ENCODE measurements at regions not wholly inside any gene's neighbourhood (a gene's known extent, or its start where the extent isn't known, plus 50 kb on each side); places are given as distances from the start of the nearest gene placed in this dataset.
A peak's percentile ranks its signal among the peaks of the same experiment; 100 is the strongest.

DNA sequence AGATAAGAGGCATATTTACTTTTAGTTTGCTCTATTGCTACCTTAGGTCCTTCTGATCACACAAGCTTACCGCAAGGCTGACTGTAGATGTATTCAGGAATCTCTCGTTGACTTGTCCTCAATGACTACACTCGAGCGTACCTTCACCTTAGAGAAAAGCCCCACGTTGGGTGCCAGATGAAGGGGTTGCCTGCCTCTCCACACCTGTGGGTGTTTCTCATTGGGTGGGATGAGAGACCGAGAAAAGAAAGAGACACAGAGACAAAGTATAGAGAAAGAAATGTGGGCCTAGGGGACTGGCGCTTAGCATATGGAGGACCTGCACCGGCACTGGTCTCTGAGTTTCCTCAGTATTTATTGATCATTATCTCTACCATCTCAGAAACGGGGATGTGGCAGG is 51.8 kb downstream of the ASCL4 start:
- Histone ChIP-seq H3K4ac (ENCODE audit: low read depth, low read length) (no peak overlapping the region), H3K4me2 (ENCODE audit: low read length) (no peak overlapping the region), H2BK120ac (ENCODE audit: low read depth, low read length) (no peak overlapping the region), H3K27ac (ENCODE audit: low read depth, low read length) (no peak overlapping the region), H2BK5ac (ENCODE audit: low read length) (no peak overlapping the region), H2AK5ac (ENCODE audit: low read length) (no peak overlapping the region), H3K9ac (ENCODE audit: low read length) (no peak overlapping the region), H3K36me3 (ENCODE audit: control insufficient read depth, insufficient read depth, low read length) (no peaks in the 10 kb centered on the region), H3K56ac (ENCODE audit: low read length) (no peak overlapping the region), H3K27me3 (ENCODE audit: insufficient read depth, low read length, poor library complexity) (no peaks in the 10 kb centered on the region), H4K8ac (ENCODE audit: low read depth, low read length) (no peak overlapping the region), H3K4me3 (ENCODE audit: low read length) (no peak overlapping the region), H3K23ac (ENCODE audit: low read length) (no peak overlapping the region), H3K79me2 (ENCODE audit: control insufficient read depth, insufficient read depth, low read length) (no peaks in the 10 kb centered on the region), H3K79me1 (ENCODE audit: low read length) (no peaks in the 10 kb centered on the region), H2BK15ac (replicated peaks; ENCODE audit: low read depth) (no peak overlapping the region), H3K18ac (ENCODE audit: low read length) (no peak overlapping the region), H3K4me1 (ENCODE audit: control insufficient read depth, low read depth, low read length) (no peaks in the 10 kb centered on the region), H4K5ac (ENCODE audit: low read length) (no peak overlapping the region)
- WGBS (ENCODE audit: extremely low coverage, insufficient coverage, low lambda C conversion rate): no CpG with 5 or more reads among the region's 9 CpGs
- peak; percentile 13 for DNase-seq

DNA sequence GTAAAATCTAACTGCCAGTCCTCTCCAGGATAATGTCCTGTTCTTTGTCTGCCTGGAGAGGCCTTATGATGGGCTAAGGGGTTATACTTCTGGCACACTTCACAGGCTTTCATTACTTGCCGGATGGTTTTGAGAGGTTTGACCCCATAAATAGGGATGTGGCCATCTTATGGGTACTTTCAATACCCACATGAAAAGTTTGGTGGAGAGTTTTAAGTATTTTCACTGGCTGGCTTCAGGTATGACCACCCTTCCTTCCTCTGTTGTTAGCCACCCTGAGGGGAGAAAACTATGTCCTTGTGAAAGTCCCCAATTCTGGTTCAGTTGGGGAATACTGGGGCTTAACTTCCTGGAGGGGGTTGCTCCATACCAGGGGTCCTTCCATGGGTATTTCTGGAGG is 54.8 kb downstream of the ASCL4 start:
- Histone ChIP-seq H3K36me3 (ENCODE audit: control insufficient read depth, insufficient read depth, low read length) (no peaks in the 10 kb centered on the region), H3K4me3 (ENCODE audit: low read length) (no peak overlapping the region), H2AK5ac (ENCODE audit: low read length) (no peak overlapping the region), H3K27me3 (ENCODE audit: insufficient read depth, low read length, poor library complexity) (no peaks in the 10 kb centered on the region), H2BK120ac (ENCODE audit: low read depth, low read length) (no peak overlapping the region), H3K4me2 (ENCODE audit: low read length) (no peak overlapping the region), H3K4me1 (ENCODE audit: control insufficient read depth, low read depth, low read length) (no peaks in the 10 kb centered on the region), H3K56ac (ENCODE audit: low read length) (no peak overlapping the region), H2BK15ac (replicated peaks; ENCODE audit: low read depth) (no peak overlapping the region), H3K9ac (ENCODE audit: low read length) (no peak overlapping the region), H3K18ac (ENCODE audit: low read length) (no peak overlapping the region), H3K4ac (ENCODE audit: low read depth, low read length) (no peak overlapping the region), H3K79me2 (ENCODE audit: control insufficient read depth, insufficient read depth, low read length) (no peaks in the 10 kb centered on the region), H3K79me1 (ENCODE audit: low read length) (no peaks in the 10 kb centered on the region), H2BK5ac (ENCODE audit: low read length) (no peak overlapping the region), H3K23ac (ENCODE audit: low read length) (no peak overlapping the region), H4K8ac (ENCODE audit: low read depth, low read length) (no peak overlapping the region), H4K5ac (ENCODE audit: low read length) (no peak overlapping the region), H3K27ac (ENCODE audit: low read depth, low read length) (no peak overlapping the region)
- DNase-seq: no peak
- WGBS (ENCODE audit: extremely low coverage, insufficient coverage, low lambda C conversion rate): no CpG with 5 or more reads among the region's 1 CpG

DNA sequence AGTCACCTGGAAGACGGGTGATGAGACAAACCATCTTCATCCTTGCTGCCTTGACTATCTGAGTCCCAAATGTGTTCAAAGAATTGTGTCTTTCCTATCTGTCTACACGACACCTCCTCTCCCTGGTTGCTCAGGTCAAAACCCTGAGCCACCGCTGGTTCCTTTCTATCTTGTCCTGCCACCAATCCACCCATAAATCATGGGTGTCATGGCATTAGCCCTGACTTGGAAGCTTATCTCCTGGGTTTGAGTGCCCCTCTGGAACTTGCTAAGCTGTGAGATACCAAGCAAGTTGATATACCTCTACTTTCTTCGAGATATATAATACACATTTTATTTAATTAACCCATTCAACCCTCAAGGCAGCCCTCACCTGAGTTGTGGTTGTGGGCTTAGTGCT is 57.9 kb downstream of the ASCL4 start:
- H3K79me1 ChIP-seq (ENCODE audit: low read length): no peaks in the 10 kb centered on the region
- no peak overlapping the region for H3K4me2 ChIP-seq (ENCODE audit: low read length)
- H3K56ac ChIP-seq (ENCODE audit: low read length): no peak overlapping the region
- no peak overlapping the region for H3K4me3 ChIP-seq (ENCODE audit: low read length)
- WGBS (ENCODE audit: extremely low coverage, insufficient coverage, low lambda C conversion rate): no CpG with 5 or more reads among the region's 4 CpGs
- no peaks in the 10 kb centered on the region for H3K27me3 ChIP-seq (ENCODE audit: insufficient read depth, low read length, poor library complexity)
- no peaks in the 10 kb centered on the region for H3K79me2 ChIP-seq (ENCODE audit: control insufficient read depth, insufficient read depth, low read length)
- H2AK5ac ChIP-seq (ENCODE audit: low read length): no peak overlapping the region
- H4K5ac ChIP-seq (ENCODE audit: low read length): no peak overlapping the region
- H2BK5ac ChIP-seq (ENCODE audit: low read length): no peak overlapping the region
- H3K4ac ChIP-seq (ENCODE audit: low read depth, low read length): no peak overlapping the region
- H3K9ac ChIP-seq (ENCODE audit: low read length): no peak overlapping the region
- no peaks in the 10 kb centered on the region for H3K36me3 ChIP-seq (ENCODE audit: control insufficient read depth, insufficient read depth, low read length)
- H3K18ac ChIP-seq (ENCODE audit: low read length): no peak overlapping the region
- H4K8ac ChIP-seq (ENCODE audit: low read depth, low read length): no peak overlapping the region
- H2BK15ac ChIP-seq (replicated peaks; ENCODE audit: low read depth): no peak overlapping the region
- no peak overlapping the region for H3K23ac ChIP-seq (ENCODE audit: low read length)
- H3K4me1 ChIP-seq (ENCODE audit: control insufficient read depth, low read depth, low read length): no peaks in the 10 kb centered on the region
- H3K27ac ChIP-seq (ENCODE audit: low read depth, low read length): no peak overlapping the region
- no peak overlapping the region for H2BK120ac ChIP-seq (ENCODE audit: low read depth, low read length)
- no peak for DNase-seq

DNA sequence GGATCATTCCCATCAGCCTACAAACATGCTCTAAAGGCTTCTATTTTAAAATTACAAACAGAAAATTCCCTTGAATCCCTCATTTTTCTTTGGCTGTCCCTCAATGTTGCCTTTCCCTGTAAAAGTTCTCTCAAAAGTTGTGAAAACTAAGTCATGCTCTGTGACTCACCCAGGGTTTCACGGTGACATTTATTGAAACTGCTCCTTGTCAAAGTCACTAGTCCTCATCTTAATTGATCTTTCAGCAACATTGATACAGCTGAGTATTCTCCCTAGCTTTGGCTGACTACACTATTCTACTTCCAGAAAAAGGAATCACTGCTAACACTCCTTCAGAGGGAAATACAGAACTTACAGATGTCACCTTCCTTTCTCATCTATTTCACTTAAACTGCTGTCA is 65.7 kb downstream of the ASCL4 start:
- Histone ChIP-seq H2AK5ac (ENCODE audit: low read length) (no peak overlapping the region), H3K4ac (ENCODE audit: low read depth, low read length) (no peak overlapping the region), H2BK15ac (replicated peaks; ENCODE audit: low read depth) (no peak overlapping the region), H3K23ac (ENCODE audit: low read length) (no peak overlapping the region), H3K36me3 (ENCODE audit: control insufficient read depth, insufficient read depth, low read length) (no peaks in the 10 kb centered on the region), H3K79me1 (ENCODE audit: low read length) (no peaks in the 10 kb centered on the region), H3K27ac (ENCODE audit: low read depth, low read length) (no peak overlapping the region), H2BK120ac (ENCODE audit: low read depth, low read length) (no peak overlapping the region), H4K5ac (ENCODE audit: low read length) (no peak overlapping the region), H3K4me3 (ENCODE audit: low read length) (no peak overlapping the region), H3K56ac (ENCODE audit: low read length) (no peak overlapping the region), H3K9ac (ENCODE audit: low read length) (no peak overlapping the region), H2BK5ac (ENCODE audit: low read length) (no peak overlapping the region), H3K79me2 (ENCODE audit: control insufficient read depth, insufficient read depth, low read length) (no peaks in the 10 kb centered on the region), H3K4me1 (ENCODE audit: control insufficient read depth, low read depth, low read length) (no peaks in the 10 kb centered on the region), H3K4me2 (ENCODE audit: low read length) (no peak overlapping the region), H3K18ac (ENCODE audit: low read length) (no peak overlapping the region), H3K27me3 (ENCODE audit: insufficient read depth, low read length, poor library complexity) (peaks cover 10% of the 10 kb centered on the region), H4K8ac (ENCODE audit: low read depth, low read length) (no peak overlapping the region)
- no peak for DNase-seq
- WGBS (ENCODE audit: extremely low coverage, insufficient coverage, low lambda C conversion rate): no CpG with 5 or more reads among the region's 1 CpG

DNA sequence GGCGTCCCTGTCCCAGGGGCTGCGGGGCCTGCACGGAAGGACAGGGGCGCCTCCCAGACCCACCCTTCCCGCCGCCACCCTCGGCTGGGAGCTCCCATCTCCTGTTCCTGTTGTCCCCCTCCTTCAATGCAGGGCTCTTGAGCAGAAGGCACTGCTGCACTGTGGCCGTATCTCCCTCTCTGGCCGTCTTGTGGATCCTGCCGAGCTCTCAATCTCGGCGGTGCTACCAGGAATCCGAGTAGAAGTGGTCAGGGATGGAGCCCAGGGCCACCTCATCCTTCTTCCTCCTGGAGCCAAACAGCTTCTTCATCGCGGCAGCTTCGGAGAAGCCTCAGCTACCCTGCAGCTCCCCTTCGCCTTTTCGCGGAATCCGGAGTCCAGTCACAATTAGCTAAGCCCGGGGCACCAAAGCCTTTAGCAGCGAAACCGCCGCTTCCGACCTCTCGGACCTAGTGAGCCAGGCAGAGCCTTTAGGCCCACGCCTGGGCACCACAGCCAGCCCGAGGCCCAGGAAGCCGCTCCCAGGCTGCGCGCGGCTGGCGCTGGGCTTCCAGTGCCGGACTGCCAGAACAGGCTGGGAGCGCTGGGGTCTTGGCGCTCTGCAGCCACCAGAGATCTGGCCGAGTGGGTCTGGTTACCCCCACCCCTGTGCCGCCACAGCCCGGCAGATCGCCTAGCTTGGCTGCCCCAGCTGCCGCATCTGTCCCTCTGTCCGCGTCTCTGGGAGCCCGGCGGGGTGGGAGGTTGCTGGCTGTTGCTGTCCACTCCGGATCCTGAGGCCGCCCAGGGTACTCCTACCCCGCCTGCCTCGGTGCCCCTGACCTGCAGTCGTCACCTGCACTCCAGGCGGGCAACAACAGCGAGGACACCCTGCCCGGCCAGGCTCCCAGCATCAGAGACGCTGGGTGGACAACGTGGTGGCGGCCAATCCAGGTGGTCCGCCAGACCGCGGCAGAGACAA is 69.1 kb downstream of the ASCL4 start:
- Histone ChIP-seq H2BK15ac (replicated peaks; ENCODE audit: low read depth) (no peak overlapping the region), H2BK5ac (ENCODE audit: low read length) (no peak overlapping the region), H3K36me3 (ENCODE audit: control insufficient read depth, insufficient read depth, low read length) (no peaks in the 10 kb centered on the region), H3K79me1 (ENCODE audit: low read length) (no peaks in the 10 kb centered on the region), H3K27ac (ENCODE audit: low read depth, low read length) (no peak overlapping the region), H2BK120ac (ENCODE audit: low read depth, low read length) (no peak overlapping the region), H2AK5ac (ENCODE audit: low read length) (no peak overlapping the region), H3K23ac (ENCODE audit: low read length) (peak overlapping the region; percentile 17), H3K9ac (ENCODE audit: low read length) (peak overlapping the region; percentile 33), H4K5ac (ENCODE audit: low read length) (no peak overlapping the region), H3K18ac (ENCODE audit: low read length) (no peak overlapping the region), H3K56ac (ENCODE audit: low read length) (peak overlapping the region; percentile 52), H4K8ac (ENCODE audit: low read depth, low read length) (no peak overlapping the region), H3K4me3 (ENCODE audit: low read length) (no peak overlapping the region), H3K4ac (ENCODE audit: low read depth, low read length) (no peak overlapping the region), H3K4me2 (ENCODE audit: low read length) (peak overlapping the region; percentile 66), H3K79me2 (ENCODE audit: control insufficient read depth, insufficient read depth, low read length) (no peaks in the 10 kb centered on the region), H3K4me1 (ENCODE audit: control insufficient read depth, low read depth, low read length) (no peaks in the 10 kb centered on the region), H3K27me3 (ENCODE audit: insufficient read depth, low read length, poor library complexity) (peaks cover 27% of the 10 kb centered on the region)
- peak; percentile 48 for DNase-seq
- no CpG with 5 or more reads among the region's 59 CpGs for WGBS (ENCODE audit: extremely low coverage, insufficient coverage, low lambda C conversion rate)

All from mesendoderm (in vitro differentiated cells).